CD14-positive monocyte (primary cell): ENCODE measurements at regions not wholly inside any gene's neighbourhood (a gene's known extent, or its start where the extent isn't known, plus 50 kb on each side); places are given as distances from the start of the nearest gene placed in this dataset.

Experiments used
- DNase-seq, 3 donors: peaks; one replicate each; pipeline ENCODE4 v3.0.0-alpha.2; 2011 to 2022
- H2AFZ ChIP-seq: 2 replicates; pipeline ENCODE4 v1.6.0; 2012; ENCODE audit warnings: mild to moderate bottlenecking, low read depth, low read length, inconsistent platforms; ENCODE audit not compliant: insufficient read depth, poor library complexity, severe bottlenecking
- H3K27ac ChIP-seq, 2 donors: 1 replicate in 1 of 2; 2 replicates in 1 of 2; pipeline ENCODE4 v1.5.1; 2012 to 2013; ENCODE audit warnings: low read length in 2 of 2, control low read depth in 1 of 2, inconsistent platforms in 1 of 2, low read depth in 1 of 2, mild to moderate bottlenecking in 1 of 2
- H3K27me3 ChIP-seq, 2 donors: one replicate each; pipeline versions ENCODE4 v1.6.0 to v1.6.1; 2011 to 2013; ENCODE audit warnings: low read length in 2 of 2; ENCODE audit not compliant: control insufficient read depth in 2 of 2, insufficient read depth in 2 of 2
- H3K36me3 ChIP-seq, 2 donors: replicated peaks in 1 of 2; 1 replicate in 1 of 2; 2 replicates in 1 of 2; pipeline versions ENCODE4 v1.5.1 to v1.6.1; 2012 to 2013; ENCODE audit warnings: low read length in 2 of 2, control low read depth in 1 of 2, inconsistent platforms in 1 of 2, mild to moderate bottlenecking in 1 of 2; ENCODE audit not compliant: insufficient read depth in 2 of 2, control insufficient read depth in 1 of 2
- H3K4me1 ChIP-seq, 2 donors: 1 replicate in 1 of 2; 2 replicates in 1 of 2; pipeline versions ENCODE4 v1.5.1 to v1.6.1; 2012 to 2013; ENCODE audit warnings: low read length in 2 of 2, control low read depth in 1 of 2, inconsistent platforms in 1 of 2, mild to moderate bottlenecking in 1 of 2, moderate library complexity in 1 of 2; ENCODE audit not compliant: insufficient read depth in 2 of 2, control insufficient read depth in 1 of 2
- H3K4me2 ChIP-seq: replicated peaks from 2 replicates; pipeline ENCODE3; 2012; ENCODE audit warnings: low read length, moderate library complexity, mild to moderate bottlenecking; ENCODE audit not compliant: poor library complexity, severe bottlenecking; ENCODE audit errors: extremely low read depth
- H3K4me3 ChIP-seq, 3 experiments: fragments of 200-600 bp in 1 of 3; sonication (generic) in 1 of 3; replicated peaks in 1 of 3; 1 replicate in 2 of 3; 2 replicates in 1 of 3; pipeline ENCODE4 v1.5.1; 2011 to 2013; ENCODE audit warnings: low read length in 3 of 3, mild to moderate bottlenecking in 3 of 3, control low read depth in 2 of 3, low read depth in 2 of 3, inconsistent platforms in 1 of 3, moderate library complexity in 1 of 3
- H3K79me2 ChIP-seq: 2 replicates; pipeline ENCODE4 v1.6.0; 2012; ENCODE audit warnings: mild to moderate bottlenecking, control low read depth, inconsistent platforms, low read length, moderate library complexity; ENCODE audit not compliant: insufficient read depth
- H3K9ac ChIP-seq: 2 replicates; pipeline ENCODE4 v1.6.0; 2017; ENCODE audit warnings: low read length, mild to moderate bottlenecking; ENCODE audit not compliant: insufficient read depth, poor library complexity, severe bottlenecking
- H3K9me3 ChIP-seq, 2 donors: replicated peaks in 1 of 2; 1 replicate in 1 of 2; 2 replicates in 1 of 2; pipeline versions ENCODE4 v1.5.1 to v1.6.1; 2012 to 2013; ENCODE audit warnings: low read length in 2 of 2, control low read depth in 1 of 2; ENCODE audit not compliant: control insufficient read depth in 1 of 2, insufficient read depth in 1 of 2
- H4K20me1 ChIP-seq: 2 replicates; pipeline ENCODE4 v1.6.0; 2012; ENCODE audit warnings: mild to moderate bottlenecking, low read length, control low read depth, moderate library complexity; ENCODE audit not compliant: insufficient read depth
- H3K27ac Mint-ChIP-seq, 7 donors: one replicate each; pipeline ENCODE4 v1.8.0; 2020; ENCODE audit warnings: mild to moderate bottlenecking in 7 of 7, mixed read lengths in 7 of 7, moderate library complexity in 6 of 7, inconsistent platforms in 2 of 7
- H3K27me3 Mint-ChIP-seq, 3 donors: one replicate each; pipeline ENCODE4 v1.8.0; 2021 to 2022; ENCODE audit warnings: low read depth in 3 of 3, mild to moderate bottlenecking in 3 of 3, mixed read lengths in 3 of 3, moderate library complexity in 3 of 3, inconsistent platforms in 1 of 3
- H3K36me3 Mint-ChIP-seq, 2 donors: one replicate each; pipeline ENCODE4 v1.8.0; 2020; ENCODE audit warnings: mixed read lengths in 2 of 2, inconsistent platforms in 1 of 2, mild to moderate bottlenecking in 1 of 2
- H3K4me1 Mint-ChIP-seq: one replicate; pipeline ENCODE4 v1.8.0; 2020; ENCODE audit warnings: mild to moderate bottlenecking, mixed read lengths
- H3K4me3 Mint-ChIP-seq, 2 donors: one replicate each; pipeline ENCODE4 v1.8.0; 2020; ENCODE audit warnings: mild to moderate bottlenecking in 2 of 2, mixed read lengths in 2 of 2, moderate library complexity in 1 of 2
- H3K9me3 Mint-ChIP-seq, 7 donors: one replicate each; pipeline ENCODE4 v1.8.0; 2020 to 2022; ENCODE audit warnings: mixed read lengths in 7 of 7, mild to moderate bottlenecking in 6 of 7, moderate library complexity in 6 of 7, inconsistent platforms in 2 of 7
- WGBS: methylation state at CpG from one replicate; pipeline ENCODE4 v1.1.5; 2013; ENCODE audit warnings: missing lambda C conversion rate; ENCODE audit not compliant: insufficient coverage; 5-methylcytosine and 5-hydroxymethylcytosine counted together
- intact Hi-C, 2 donors: fragments of 100-400 bp; cut with micrococcal nuclease; formaldehyde crosslinking; loops; one replicate each; pipeline versions ENCODE4 v1.15.0 to v1.15.1; 2023
- TF ChIP-seq, protein P1 (sequence below): fragments of 200-600 bp; IDR thresholded peaks from one replicate; pipeline ENCODE4 v1.8.0; 2022; ENCODE audit warnings: antibody characterized with exemption, mild to moderate bottlenecking

DNA sequence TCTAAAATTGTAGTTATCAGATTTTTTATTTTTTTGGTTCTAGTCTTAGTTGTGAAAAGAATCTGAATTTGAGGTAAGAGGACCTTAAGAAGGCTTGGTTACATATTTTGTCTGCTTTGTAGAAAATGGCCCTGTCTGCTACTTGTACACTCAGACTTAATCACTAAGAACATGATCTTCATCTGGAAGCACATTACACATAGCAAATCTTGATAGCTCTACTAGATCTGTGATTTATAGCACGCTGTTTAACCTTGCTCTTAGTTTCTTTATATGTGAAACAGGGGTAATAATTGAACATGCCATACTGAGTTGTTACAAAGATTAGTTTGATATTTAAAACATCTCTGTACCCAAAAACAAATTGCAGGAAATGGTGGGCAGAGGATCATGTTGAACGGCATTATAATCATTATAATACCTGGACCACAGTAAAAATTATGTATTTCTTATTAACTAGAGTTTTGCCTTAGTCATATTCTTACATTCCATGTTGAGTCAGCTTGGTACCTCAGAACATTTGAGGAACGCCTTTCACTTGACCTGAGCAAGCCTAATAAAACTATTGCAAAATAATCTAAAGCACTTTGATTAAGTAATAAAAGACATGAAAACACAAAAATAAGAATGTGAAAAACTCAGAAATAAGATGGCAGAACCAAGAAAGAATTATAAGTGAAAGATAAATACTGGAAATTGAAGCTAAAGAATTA is 738.0 kb upstream of the AADAT start:
- no peak overlapping the region for H3K4me3 ChIP-seq
- H3K9ac ChIP-seq = no peak overlapping the region
- H2AFZ ChIP-seq = no peak overlapping the region
- H3K4me2 ChIP-seq = no peak overlapping the region
- H3K4me1 Mint-ChIP-seq = no peaks in the 10 kb centered on the region
- no peaks in the 10 kb centered on the region for H4K20me1 ChIP-seq
- DNase-seq = no peak
- TF ChIP-seq, protein P1, sequence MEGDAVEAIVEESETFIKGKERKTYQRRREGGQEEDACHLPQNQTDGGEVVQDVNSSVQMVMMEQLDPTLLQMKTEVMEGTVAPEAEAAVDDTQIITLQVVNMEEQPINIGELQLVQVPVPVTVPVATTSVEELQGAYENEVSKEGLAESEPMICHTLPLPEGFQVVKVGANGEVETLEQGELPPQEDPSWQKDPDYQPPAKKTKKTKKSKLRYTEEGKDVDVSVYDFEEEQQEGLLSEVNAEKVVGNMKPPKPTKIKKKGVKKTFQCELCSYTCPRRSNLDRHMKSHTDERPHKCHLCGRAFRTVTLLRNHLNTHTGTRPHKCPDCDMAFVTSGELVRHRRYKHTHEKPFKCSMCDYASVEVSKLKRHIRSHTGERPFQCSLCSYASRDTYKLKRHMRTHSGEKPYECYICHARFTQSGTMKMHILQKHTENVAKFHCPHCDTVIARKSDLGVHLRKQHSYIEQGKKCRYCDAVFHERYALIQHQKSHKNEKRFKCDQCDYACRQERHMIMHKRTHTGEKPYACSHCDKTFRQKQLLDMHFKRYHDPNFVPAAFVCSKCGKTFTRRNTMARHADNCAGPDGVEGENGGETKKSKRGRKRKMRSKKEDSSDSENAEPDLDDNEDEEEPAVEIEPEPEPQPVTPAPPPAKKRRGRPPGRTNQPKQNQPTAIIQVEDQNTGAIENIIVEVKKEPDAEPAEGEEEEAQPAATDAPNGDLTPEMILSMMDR = no peak
- no peaks in the 10 kb centered on the region for H3K27me3 Mint-ChIP-seq
- H3K4me1 ChIP-seq = no peaks in the 10 kb centered on the region
- H3K36me3 Mint-ChIP-seq = no peaks in the 10 kb centered on the region
- H3K79me2 ChIP-seq = no peaks in the 10 kb centered on the region
- H3K4me3 Mint-ChIP-seq = no peak overlapping the region
- no CpG with 5 or more reads among the region's 3 CpGs for WGBS
- intact Hi-C loops = no loop called here
- no peaks in the 10 kb centered on the region for H3K9me3 ChIP-seq
- no peak overlapping the region for H3K27ac ChIP-seq
- no peaks in the 10 kb centered on the region for H3K36me3 ChIP-seq
- H3K9me3 Mint-ChIP-seq = peaks cover 0 to 3% (median 1%) of the 10 kb centered on the region in 7 donors
- no peak overlapping the region for H3K27ac Mint-ChIP-seq
- no peaks in the 10 kb centered on the region for H3K27me3 ChIP-seq

DNA sequence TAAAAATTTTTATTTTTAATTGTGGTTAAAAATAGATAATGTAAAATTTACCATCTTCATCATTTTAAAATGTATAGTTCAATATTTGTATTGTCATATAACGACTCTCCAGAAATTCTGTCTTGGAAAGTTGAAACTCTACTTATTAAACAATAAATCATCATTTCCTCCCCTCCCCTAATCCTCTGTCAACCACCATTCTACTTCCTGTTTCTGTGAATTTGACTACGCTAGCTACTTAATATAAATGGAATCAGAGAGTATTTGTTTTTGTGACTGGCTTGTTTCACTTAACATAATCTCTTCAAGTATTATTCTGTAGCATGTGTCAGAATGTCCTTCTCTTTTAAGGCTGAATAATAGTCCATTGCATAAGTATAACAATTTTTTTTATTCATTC is 729.0 kb upstream of the AADAT start:
- no peaks in the 10 kb centered on the region for H4K20me1 ChIP-seq
- H2AFZ ChIP-seq = no peak overlapping the region
- no CpG with 5 or more reads among the region's 2 CpGs for WGBS
- peaks cover 7 to 21% (median 9%) of the 10 kb centered on the region in 7 donors for H3K9me3 Mint-ChIP-seq
- H3K4me2 ChIP-seq = no peak overlapping the region
- H3K79me2 ChIP-seq = no peaks in the 10 kb centered on the region
- H3K27ac ChIP-seq = no peak overlapping the region
- no peaks in the 10 kb centered on the region for H3K4me1 Mint-ChIP-seq
- no peak overlapping the region for H3K4me3 ChIP-seq
- H3K36me3 ChIP-seq = no peaks in the 10 kb centered on the region
- H3K27me3 Mint-ChIP-seq = peaks cover 0 to 3% (median 0%) of the 10 kb centered on the region in 3 donors
- intact Hi-C loops = no loop called here
- H3K27ac Mint-ChIP-seq = no peak overlapping the region
- H3K36me3 Mint-ChIP-seq = no peaks in the 10 kb centered on the region
- TF ChIP-seq, protein P1 = no peak
- H3K9me3 ChIP-seq = peaks cover 13 to 15% of the 10 kb centered on the region in 2 donors
- no peak overlapping the region for H3K9ac ChIP-seq
- no peak overlapping the region for H3K4me3 Mint-ChIP-seq
- H3K27me3 ChIP-seq = no peaks in the 10 kb centered on the region
- no peaks in the 10 kb centered on the region for H3K4me1 ChIP-seq
- no peak for DNase-seq
